ENCODE measurements at regions not wholly inside any gene's neighbourhood (a gene's known extent, or its start where the extent isn't known, plus 50 kb on each side); places are given as distances from the start of the nearest gene placed in this dataset.
"Not testable (repeated sequence)": the region's sequence is repeated elsewhere in the genome, so short reads cannot be mapped to it uniquely, and the experiment has no call there.

DNA sequence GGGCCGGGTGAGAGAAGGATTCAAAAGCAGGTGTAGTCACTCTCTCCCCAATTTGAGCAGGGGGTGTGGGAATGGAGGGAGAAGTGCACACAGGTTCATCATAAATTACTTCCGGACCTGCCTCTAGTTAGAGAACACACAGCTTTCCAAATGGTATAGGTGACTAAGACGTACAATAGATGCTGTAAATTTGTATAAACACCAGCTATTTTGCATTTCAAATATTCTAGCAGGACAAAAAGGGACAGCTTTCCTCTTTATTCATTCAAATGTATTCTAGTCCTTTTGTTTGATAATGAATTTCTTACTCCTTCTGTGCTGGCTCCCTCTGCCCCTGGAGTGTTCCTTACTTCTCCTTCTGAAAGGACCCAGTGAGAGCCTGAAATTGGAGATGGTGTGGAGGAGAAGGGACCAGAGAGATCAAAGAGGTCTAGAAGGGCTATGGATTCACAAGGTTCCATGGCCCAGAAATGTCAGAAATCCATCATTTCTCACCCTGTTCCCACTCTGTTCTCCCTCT lies 53.2 kb upstream of the SH3BP4 start:
- DNase-seq = no peak

DNA sequence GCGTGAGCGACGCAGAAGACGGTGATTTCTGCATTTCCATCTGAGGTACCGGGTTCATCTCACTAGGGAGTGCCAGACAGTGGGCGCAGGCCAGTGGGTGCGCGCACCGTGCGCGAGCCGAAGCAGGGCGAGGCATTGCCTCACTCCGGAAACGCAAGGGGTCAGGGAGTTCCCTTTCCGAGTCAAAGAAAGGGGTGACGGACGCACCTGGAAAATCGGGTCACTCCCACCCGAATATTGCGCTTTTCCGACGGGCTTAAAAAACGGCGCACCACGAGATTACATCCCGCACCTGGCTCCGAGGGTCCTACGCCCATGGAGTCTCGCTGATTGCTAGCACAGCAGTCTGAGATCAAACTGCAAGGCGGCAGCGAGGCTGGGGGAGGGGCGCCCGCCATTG lies 63.4 kb upstream of the SH3BP4 start:
- not testable (repeated sequence) for DNase-seq

DNA sequence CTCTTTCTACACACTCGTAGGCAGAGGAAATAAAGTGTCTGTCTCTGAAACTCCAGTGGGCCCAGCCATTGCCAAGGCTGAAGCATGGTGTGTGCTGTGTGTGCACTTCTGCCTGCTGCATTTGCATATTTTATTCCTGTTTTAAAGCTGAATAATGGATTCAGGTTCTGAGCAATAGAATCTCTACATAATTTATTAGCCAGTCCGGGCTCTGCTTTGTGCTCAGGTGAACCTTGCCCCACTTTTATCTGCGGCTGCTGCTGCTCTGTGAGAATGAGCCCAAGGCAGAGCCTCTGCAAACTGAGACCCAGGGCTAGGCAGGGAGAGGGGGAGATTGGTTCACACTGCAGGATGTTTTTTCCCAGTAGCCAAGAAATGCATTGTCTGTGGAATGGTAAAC lies 64.6 kb upstream of the SH3BP4 start:
- DNase-seq = no peak

DNA sequence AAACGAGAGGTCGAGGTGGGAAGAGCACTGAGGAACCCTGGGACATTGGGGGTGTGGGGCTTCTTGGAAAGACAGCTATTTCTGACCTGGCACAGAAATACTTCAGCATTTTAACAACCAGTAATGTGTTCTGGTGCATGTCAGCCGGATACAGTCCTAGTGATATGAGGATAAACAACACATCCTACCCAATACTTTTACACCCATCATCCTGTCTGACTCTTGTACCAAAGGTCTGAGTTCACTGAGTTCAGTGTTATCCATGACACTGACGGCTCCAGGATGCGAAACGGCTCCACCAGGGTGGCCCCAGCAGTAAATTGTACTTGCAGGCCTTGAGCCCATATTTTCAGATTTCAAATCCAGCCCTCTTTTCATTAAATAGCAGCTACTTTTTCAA lies 65.9 kb upstream of the SH3BP4 start:
- DNase-seq = no peak

DNA sequence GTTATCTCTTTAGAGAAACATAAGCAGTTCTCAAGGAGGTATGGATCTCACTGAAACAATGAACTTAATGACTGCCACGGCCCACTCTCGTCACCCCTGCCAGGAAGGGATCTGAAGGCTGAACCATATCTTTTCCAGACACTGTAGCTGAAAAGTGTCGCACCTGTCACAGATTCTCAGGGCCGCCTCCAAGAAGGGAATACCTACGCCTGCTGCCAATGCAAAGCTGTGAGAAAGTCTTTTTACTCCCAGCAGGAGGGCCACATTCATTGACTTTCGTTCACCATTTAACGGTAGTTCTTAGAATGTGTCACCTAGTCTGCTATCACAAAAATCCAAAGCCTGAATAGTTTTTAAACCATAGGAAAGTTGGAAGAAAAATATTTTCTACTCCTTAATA lies 66.7 kb upstream of the SH3BP4 start:
- DNase-seq = no peak

DNA sequence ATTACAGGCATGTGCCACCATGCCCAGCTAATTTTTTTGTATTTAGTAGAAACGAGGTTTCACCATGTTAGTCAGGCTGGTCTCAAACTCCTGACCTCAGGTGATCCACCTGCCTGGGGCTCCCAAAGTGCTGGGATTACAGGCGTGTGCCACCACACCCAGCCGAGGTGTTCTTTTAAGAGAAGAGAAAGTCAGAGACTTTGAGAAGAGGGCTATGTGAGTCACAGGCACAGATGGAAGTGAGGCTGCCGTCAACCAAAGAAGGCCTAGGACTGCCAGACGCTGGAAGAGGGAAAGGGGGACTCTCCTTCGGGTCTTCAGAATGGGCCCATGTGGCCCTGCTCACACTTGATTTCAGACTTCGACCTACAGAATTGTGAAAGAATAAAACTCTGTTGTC lies 67.2 kb upstream of the SH3BP4 start:
- no peak for DNase-seq

DNA sequence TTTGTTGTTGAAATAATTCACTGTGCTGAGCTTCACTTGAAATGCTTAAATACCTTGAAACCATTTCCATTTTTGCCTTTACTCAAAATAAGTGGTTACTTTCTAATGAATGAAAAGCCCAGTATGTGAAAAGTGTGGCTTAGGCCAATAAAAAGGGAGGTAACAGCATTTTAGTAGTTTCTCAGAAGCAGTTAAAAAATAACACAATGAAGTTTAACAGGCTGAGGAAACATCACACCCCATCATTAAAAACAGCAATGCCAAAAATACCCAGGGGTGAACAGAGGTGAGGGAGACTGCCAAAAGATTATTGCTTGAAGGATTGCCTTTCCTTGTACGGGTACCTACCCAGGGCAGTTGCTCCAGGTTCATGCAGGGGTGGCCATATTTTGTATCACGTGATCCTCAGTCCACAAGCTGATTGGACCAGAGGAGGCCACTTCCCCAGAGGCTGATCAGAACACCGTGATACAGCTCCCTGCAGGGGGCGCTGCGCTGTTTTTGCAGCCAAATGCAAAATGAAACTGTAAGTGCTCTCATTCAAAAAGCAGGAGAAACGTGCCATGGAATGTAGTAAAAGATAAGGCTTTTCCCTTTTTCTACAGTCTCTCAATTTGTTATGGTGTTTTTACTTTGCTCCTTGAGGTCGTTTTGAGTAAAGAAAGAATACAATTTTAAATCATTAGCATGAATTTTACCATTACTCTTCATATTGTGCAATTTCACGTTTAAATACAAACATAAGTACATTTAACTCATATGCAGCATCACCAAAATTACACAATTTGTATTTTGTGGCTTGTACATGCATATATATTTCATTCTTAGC lies 70.2 kb upstream of the SH3BP4 start:
- DNase-seq = peak; percentile 69 to 72

DNA sequence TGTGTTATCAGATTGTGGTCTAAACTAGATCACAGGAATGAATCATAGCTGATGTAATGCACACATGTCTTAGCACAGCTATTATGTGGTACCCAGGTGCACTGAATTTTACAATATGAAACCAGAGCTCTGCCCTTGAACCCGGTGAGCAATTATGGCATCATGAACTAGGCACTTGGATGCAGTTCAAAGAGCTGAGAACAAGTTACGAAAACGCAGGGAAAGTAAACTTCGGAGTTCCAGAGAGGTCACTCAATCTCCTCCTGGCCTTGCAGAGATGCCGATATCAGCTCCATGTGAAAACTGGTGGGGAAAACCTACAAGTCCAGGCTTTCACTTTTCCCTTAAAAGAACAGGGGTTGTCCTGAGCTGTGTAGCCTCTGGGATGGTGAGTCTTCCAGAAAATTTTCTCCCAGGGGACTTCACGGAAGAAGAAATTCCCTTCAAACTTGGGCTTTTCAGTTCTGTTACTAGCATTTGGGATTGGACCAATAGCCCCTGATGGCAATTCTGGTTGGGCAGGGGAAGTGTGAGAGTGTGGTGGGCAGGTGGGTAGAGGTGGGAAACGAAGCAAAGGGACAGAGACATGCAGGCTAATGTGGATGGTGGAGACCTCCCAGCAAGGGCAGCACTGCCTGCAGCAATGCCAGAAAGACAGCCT lies 71.1 kb upstream of the SH3BP4 start:
- peak; percentile 21 to 22 for DNase-seq

DNA sequence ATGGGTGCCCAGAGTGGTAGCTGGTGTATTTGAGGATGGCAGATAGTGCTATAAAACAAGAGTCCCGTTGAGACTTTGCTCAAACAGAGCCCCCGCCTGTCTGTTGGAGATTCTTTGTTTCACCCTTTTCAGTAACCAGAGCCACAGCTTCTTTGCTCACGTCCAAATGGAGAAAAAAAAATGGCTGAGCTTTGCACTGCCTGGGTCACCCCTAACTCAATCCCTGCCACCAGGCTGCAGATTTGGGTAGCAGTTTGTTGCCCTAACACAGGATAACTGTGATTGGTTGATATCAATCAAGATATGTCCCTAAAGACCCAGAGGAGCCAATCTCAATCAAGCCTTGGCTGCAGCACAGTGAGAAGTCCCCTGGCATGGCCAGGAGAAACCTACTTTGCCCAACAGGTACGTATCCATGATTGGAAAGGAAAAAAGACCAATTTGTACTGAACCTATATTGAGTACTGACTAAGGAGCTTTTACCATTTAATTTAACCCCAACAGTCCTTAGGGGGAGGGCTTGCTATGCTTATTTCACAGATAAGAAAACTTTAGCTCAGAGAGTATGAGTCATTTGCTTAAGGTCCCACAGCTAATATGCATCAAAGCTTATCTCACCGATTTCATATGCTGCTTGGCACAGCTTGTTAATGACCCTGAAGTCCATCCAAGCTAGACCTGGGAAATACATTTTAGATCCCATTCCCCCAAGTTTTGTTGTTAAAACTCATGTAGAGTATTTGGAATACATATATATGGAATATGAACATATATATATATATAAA lies 72.0 kb upstream of the SH3BP4 start:
- DNase-seq = no peak

DNA sequence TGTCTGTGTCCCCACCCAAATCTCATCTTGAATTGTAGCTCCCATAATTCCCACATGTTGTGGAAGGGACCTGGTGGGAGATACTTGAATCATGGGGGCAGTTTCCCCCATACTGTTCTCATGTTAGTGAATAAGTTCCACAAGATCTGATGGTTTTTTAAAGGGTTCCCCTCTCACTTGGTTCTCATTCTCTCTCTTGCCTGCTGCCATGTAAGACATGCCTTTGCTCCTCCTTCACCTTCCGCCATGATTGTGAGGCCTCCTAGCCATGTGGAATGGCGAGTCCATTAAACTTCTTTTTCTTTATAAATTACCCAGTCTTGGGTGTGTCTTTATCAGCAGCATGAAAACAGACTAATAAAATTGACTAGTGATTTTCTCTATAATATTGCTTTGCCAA lies 75.2 kb upstream of the SH3BP4 start:
- DNase-seq = not testable (repeated sequence)

DNA sequence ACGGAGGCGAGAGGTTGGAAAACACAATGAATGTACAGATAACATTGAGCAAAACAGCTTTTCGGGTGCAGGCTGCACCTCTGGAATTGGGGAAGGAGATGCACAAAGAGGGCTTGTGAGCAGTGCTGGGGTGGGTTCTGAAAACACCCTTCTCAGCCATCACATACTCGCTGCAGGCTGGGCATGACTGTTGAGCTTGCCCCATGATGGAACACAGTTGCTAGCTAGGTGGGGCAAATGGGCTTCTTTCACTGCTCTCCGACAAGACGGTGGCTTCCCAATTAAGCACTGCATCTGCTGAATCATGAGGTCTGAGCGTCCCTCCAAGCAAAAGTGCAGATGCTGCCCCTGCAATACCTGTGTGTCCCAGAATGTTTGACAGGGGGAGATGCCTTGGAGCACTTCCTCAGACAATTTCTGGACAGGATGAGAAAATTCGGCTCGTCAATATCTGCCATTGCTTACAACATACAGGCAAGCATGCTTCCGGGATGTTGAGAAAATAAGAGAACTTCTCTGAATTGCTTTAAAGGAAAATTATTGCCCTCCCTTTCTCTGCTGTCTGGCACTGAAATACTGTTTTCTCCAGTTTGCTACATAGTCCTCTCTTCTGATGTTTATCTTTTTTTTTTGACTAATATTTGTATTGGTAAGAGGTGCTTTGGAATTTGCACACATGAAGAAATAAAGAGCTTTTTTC lies 77.3 kb upstream of the SH3BP4 start:
- DNase-seq = no peak

DNA sequence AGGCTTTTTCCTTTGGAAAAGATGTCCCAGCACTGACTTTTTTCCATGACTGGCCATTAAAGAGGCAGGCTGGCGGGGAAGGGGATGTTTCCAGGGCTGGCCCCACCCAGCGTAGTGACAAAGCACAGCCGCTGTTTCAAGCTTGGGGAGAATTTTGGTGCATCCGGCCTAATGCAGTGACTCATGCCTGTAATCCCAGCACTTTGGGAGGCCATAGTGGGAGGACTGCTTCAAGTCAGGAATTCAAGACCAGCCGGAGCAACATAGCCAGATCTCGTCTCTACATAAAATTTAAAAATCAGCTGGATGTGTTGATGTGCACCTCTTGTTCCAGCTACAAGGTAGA lies 78.0 kb upstream of the SH3BP4 start:
- no peak for DNase-seq

DNA sequence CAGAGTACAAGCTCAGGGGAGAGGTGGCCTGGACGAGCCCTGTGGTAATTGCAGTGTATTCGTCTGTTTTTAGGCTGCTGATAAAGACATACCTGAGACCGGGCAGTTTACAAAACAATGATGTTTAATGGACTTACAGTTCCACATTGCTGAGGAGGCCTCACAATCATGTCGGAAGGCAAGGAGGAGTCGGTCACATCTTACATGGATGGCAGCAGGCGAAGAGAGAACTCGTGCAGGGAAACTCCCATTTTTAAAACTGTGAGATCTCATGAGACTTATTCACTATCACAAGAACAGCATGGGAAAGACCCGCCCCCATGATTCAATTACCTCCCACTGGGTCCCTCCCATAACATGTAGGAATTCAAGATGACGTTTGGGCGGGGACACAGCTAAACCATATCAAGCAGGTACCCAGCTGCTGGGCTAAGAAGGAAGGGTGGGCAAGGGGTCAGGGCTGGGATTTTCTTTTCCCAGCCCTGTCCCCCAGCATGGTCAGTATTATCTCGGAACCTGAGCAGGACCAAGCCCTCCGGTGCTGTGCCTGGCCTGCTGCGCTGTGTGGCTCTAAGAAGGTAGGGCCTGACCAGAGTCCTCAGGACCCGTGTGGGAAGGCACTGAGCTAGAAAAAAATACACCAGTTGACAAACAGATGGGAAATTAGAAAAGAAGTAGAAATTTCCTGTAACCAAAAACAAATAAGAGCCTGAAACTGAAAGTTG lies 78.6 kb upstream of the SH3BP4 start:
- no peak for DNase-seq

DNA sequence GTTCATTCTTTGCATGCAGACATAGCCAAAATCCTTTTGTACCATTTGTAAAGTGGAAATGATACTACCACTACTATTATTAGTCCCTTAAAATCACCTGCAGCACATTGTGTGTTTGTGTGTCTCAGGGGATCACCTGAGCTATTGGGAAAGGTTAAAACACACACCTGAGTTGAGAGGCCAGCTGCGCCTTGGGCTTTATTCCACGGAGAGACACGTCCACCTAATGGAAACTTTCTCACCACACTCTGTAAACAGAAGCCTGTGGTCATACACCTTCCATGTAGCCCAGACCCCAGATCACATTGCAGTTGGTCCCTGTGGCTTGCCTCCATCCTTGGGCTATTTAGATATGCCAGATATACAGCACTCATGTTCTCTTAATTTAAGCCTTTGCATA lies 81.8 kb upstream of the SH3BP4 start:
- DNase-seq = no peak

DNA sequence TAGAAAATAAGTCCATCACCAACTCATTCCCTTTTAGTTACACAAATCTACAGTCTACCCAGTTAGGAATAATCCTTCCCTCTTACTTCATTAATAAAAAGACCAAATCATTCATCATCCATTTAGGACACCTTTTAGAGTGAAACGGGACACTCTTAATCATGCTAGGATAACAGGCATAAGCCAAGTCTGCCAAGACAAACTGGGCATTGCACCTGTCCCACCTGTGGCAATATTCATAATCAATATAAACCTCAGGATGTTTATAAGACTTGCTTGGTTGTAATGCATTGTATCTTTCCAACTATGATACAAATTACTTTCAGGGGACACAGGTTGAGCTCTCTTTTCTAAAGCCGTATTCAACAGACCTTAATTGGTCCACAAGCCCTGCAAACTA lies 82.7 kb upstream of the SH3BP4 start:
- DNase-seq = no peak

DNA sequence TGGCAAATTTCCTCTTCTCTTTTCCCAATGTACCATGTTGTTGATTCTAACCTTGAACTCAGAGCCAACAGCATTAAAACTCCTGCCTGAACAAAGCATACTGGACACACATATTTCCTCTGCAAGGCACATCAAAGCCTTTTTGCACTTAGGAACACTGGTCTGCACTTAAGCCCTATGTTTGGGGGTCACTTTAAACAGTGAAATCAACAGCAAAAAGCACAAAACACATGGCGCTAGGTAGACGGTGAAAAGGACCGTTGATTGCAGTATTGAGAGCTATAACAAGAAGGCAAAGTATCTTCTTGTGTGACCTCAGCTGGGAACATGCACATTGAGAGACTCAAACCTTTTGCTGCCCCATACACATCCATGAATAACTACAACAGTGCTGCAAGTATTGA lies 83.9 kb upstream of the SH3BP4 start:
- DNase-seq = no peak

DNA sequence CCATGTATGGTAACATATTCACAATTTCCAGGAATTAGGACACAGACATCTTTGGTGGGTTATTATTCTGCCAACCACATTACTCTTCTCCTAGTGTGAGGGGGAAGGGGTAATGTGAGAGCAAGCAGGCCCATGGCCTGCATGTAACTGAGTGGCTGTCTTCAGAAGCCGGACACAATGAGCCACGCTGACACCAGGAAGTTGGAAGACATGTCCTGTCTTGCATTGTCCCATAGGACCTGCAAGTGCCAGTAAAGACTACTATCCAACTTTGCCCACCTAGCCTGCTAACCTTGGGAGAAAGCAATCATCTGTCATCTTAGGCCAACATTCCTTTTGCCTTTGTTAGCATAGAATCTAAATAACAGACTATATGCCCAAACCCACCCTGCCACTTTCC lies 86.2 kb upstream of the SH3BP4 start:
- DNase-seq = no peak

DNA sequence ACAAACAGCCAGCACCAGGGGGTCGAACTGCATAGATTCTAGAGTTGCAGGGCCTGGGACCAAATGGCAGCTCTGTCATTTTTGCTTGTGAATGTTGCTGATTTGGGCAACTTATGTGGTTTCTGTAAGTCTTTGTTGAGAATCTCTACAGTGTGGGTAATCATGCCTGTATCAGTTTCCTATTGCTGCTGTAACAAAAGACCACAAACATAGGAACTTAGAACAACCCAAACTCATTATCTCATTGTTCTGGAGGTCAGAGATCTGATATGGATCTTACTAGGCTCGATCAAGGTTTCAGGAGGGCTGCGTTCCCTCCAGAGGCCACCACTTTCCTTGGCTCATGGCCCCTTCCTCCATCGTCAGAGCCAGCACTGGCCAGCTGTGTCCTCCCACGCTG lies 86.8 kb upstream of the SH3BP4 start:
- no peak for DNase-seq

DNA sequence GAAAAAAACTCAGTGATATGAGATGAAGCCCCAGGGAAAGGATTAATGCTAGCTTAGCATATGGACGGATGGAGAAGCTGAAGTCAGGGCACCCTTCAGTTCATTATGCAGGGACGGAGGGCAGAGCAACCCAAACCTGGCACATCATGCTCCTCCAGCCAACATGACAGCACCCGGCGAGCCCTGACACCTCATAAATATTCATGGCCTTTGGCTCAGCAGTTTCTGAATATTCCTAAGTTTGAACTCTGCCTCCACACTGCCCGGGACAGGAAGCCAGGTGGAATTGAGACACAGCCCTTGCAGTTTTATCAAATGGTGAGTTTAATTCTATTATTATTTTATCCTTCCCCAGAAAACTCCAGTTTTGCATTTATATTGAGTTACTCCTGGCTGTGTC lies 87.3 kb upstream of the SH3BP4 start:
- DNase-seq = no peak

DNA sequence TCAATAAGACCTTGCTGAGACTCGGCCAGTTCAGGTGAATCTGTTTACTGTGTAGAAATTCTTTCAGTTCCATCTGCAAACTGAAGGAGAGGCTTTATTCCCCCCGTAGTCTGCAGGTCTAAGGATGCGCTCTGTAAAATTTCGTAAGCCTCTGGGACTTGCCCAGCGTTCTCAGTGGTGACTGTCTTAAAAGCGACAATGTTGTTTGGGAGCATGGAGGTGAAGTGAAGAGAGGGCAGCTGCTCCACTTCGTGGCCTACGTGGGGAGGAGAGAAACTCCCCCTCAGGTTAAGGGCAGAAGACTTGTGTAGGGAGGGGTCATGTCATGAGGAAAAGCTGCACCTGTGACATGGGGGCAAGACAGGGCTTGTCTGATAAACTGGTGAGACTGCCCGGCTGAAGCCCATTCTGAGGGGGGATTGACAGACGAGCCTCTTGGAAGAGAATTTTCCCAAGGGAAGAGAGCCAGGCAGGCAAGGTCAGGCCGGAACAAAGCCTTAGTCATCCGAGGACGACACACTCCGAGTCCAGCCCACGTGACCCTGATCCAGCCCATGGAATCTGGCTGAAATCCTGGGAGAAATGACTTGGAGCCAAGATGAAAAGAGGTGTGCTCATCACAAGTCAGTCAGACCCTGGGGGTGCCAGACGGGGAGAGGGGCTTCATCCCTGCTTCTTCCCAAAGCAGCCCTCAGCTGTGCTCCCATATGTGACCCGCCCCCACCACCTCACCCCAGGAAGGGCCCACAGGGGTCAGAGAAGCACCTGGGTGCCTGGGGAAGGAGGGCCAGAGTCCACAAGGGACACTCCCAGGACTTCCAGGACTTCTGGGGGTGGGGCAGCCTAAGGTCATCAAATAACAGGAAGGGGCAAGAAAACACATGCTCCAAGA lies 88.5 kb upstream of the SH3BP4 start:
- DNase-seq = no peak
